ENCODE measurements at regions not wholly inside any gene's neighbourhood (a gene's known extent, or its start where the extent isn't known, plus 50 kb on each side); places are given as distances from the start of the nearest gene placed in this dataset.

DNA sequence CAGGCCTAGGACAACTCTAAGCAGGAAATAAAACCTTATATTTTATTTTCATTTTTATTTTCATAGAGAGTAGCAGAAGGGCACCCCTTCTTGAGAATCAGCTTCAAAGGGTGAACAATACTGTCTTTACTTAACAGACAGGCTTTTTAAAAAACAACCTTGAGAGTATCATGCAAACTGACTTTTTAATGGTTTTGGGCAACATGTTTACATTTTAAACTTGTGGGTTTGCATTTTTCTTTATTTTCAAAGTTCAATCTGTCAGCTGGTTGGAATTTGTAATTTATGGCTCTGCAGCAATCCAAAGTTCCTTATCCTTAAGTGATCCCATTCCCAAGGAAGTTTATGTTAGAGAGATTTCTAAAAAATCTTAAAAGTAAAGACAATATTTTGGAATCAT is 392.3 kb upstream of the ADAMTS5 start:
- no peak for TF ChIP-seq POLR2A (IDR thresholded peaks at IDR 0.05)
- TF ChIP-seq, protein P1, sequence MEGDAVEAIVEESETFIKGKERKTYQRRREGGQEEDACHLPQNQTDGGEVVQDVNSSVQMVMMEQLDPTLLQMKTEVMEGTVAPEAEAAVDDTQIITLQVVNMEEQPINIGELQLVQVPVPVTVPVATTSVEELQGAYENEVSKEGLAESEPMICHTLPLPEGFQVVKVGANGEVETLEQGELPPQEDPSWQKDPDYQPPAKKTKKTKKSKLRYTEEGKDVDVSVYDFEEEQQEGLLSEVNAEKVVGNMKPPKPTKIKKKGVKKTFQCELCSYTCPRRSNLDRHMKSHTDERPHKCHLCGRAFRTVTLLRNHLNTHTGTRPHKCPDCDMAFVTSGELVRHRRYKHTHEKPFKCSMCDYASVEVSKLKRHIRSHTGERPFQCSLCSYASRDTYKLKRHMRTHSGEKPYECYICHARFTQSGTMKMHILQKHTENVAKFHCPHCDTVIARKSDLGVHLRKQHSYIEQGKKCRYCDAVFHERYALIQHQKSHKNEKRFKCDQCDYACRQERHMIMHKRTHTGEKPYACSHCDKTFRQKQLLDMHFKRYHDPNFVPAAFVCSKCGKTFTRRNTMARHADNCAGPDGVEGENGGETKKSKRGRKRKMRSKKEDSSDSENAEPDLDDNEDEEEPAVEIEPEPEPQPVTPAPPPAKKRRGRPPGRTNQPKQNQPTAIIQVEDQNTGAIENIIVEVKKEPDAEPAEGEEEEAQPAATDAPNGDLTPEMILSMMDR (IDR thresholded peaks at IDR 0.05) = no peak
